BLaER1 treated with 17β-estradiol and CSF1 and Interleukin-3, amounts not matched to agents 10 nM and 100 nM (cell line): ENCODE measurements at regions not wholly inside any gene's neighbourhood (a gene's known extent, or its start where the extent isn't known, plus 50 kb on each side); places are given as distances from the start of the nearest gene placed in this dataset.
"Not testable (repeated sequence)": the region's sequence is repeated elsewhere in the genome, so short reads cannot be mapped to it uniquely, and the experiment has no call there.

Experiments used
- H3K27ac ChIP-seq, 11 experiments: shearing (Covaris generic); formaldehyde crosslinking; 2 replicates each; pipeline ENCODE4 v1.8.1; 2022
- H3K27me3 ChIP-seq, 11 experiments: shearing (Covaris generic); formaldehyde crosslinking; 2 replicates each; pipeline ENCODE4 v1.8.1; 2022
- H3K36me3 ChIP-seq, 11 experiments: shearing (Covaris generic); formaldehyde crosslinking; 2 replicates each; pipeline ENCODE4 v1.8.1; 2022
- H3K4me1 ChIP-seq, 10 experiments: shearing (Covaris generic); formaldehyde crosslinking; 2 replicates each; pipeline ENCODE4 v1.8.1; 2022
- H3K4me2 ChIP-seq, 11 experiments: shearing (Covaris generic); formaldehyde crosslinking; 2 replicates each; pipeline ENCODE4 v1.8.1; 2022
- H3K4me3 ChIP-seq, 10 experiments: shearing (Covaris generic); formaldehyde crosslinking; 2 replicates each; pipeline ENCODE4 v1.8.1; 2022
- H3K9ac ChIP-seq, 11 experiments: shearing (Covaris generic); formaldehyde crosslinking; 2 replicates each; pipeline ENCODE4 v1.8.1; 2022
- H3K9me3 ChIP-seq, 11 experiments: shearing (Covaris generic); formaldehyde crosslinking; replicated peaks in 1 of 11; 2 replicates each; pipeline ENCODE4 v1.8.1; 2022
- H4K20me1 ChIP-seq, 11 experiments: shearing (Covaris generic); formaldehyde crosslinking; 2 replicates each; pipeline ENCODE4 v1.8.1; 2022
- Cebpa-rat ChIP-seq, 11 experiments: shearing (Covaris generic); IDR thresholded peaks; 2 replicates each; pipeline ENCODE4 v1.8.1; 2022

- TF ChIP-seq Cebpa-rat (IDR thresholded peaks at IDR 0.05): no peak
- Histone ChIP-seq H3K4me1 (no peaks in the 10 kb centered on the region), H3K36me3 (no peaks in the 10 kb centered on the region), H3K4me2 (no peak overlapping the region), H4K20me1 (no peaks in the 10 kb centered on the region), H3K9ac (no peak overlapping the region), H3K27ac (no peak overlapping the region), H3K4me3 (no peak overlapping the region), H3K9me3 (peaks cover 0 to 5% (median 0%) of the 10 kb centered on the region in 11 experiments; a peak in 1 of 22 replicates), H3K27me3 (no peaks in the 10 kb centered on the region)
Observed at GRCh38 chrX:7503251-7503650, 339.7 kb upstream of the VCX start.

- H3K4me1 ChIP-seq: no peaks in the 10 kb centered on the region
- H3K36me3 ChIP-seq: no peaks in the 10 kb centered on the region
- no peaks in the 10 kb centered on the region for H3K27me3 ChIP-seq
- no peak for TF ChIP-seq Cebpa-rat (IDR thresholded peaks at IDR 0.05)
- H3K27ac ChIP-seq: no peak overlapping the region
- H4K20me1 ChIP-seq: no peaks in the 10 kb centered on the region
- H3K9ac ChIP-seq: no peak overlapping the region
- no peak overlapping the region for H3K4me2 ChIP-seq
- H3K9me3 ChIP-seq: peaks cover 0 to 5% (median 0%) of the 10 kb centered on the region in 11 experiments; a peak in 1 of 22 replicates
- H3K4me3 ChIP-seq: no peak overlapping the region
Observed at GRCh38 chrX:7500386-7500785, 342.6 kb upstream of the VCX start.

GRCh38 chrX:7486505-7486904, 338.6 kb upstream of the PUDP start:
- Histone ChIP-seq H3K27me3 (no peaks in the 10 kb centered on the region), H4K20me1 (no peaks in the 10 kb centered on the region), H3K4me1 (0 out of 20 replicates have a peak, but pooled peaks cover 0 to 4% (median 0%) of the 10 kb centered on the region in 10 experiments), H3K27ac (no peak overlapping the region), H3K4me2 (no peak overlapping the region), H3K9me3 (peaks cover 0 to 18% (median 14%) of the 10 kb centered on the region in 11 experiments; a peak in 14 of 22 replicates), H3K9ac (no peak overlapping the region), H3K36me3 (no peaks in the 10 kb centered on the region), H3K4me3 (no peak overlapping the region)
- no peak for TF ChIP-seq Cebpa-rat (IDR thresholded peaks at IDR 0.05)

- TF ChIP-seq Cebpa-rat (IDR thresholded peaks at IDR 0.05): no peak
- Histone ChIP-seq H3K9me3 (peaks cover 0 to 18% (median 14%) of the 10 kb centered on the region in 11 experiments; a peak in 14 of 22 replicates), H3K4me3 (no peak overlapping the region), H3K36me3 (no peaks in the 10 kb centered on the region), H3K4me1 (0 out of 20 replicates have a peak, but pooled peaks cover 0 to 4% (median 0%) of the 10 kb centered on the region in 10 experiments), H3K9ac (no peak overlapping the region), H3K27ac (no peak overlapping the region), H3K4me2 (no peak overlapping the region), H3K27me3 (no peaks in the 10 kb centered on the region), H4K20me1 (no peaks in the 10 kb centered on the region)
Observed at GRCh38 chrX:7485061-7485460, 337.1 kb upstream of the PUDP start.

- H3K4me2 ChIP-seq: no peak overlapping the region
- H4K20me1 ChIP-seq: no peaks in the 10 kb centered on the region
- TF ChIP-seq Cebpa-rat (IDR thresholded peaks at IDR 0.05): no peak
- H3K27ac ChIP-seq: no peak overlapping the region
- peaks cover 0 to 21% (median 14%) of the 10 kb centered on the region in 11 experiments; a peak in 14 of 22 replicates for H3K9me3 ChIP-seq
- no peaks in the 10 kb centered on the region for H3K36me3 ChIP-seq
- no peaks in the 10 kb centered on the region for H3K4me1 ChIP-seq
- no peak overlapping the region for H3K9ac ChIP-seq
- no peak overlapping the region for H3K4me3 ChIP-seq
- no peaks in the 10 kb centered on the region for H3K27me3 ChIP-seq
Observed at GRCh38 chrX:7480721-7481120, 332.8 kb upstream of the PUDP start.

- Histone ChIP-seq H3K27ac (no peak overlapping the region), H3K27me3 (no peaks in the 10 kb centered on the region), H3K36me3 (no peaks in the 10 kb centered on the region), H3K9me3 (peaks cover 0 to 7% (median 0%) of the 10 kb centered on the region in 11 experiments; a peak in 3 of 22 replicates), H3K9ac (no peak overlapping the region), H3K4me2 (no peak overlapping the region), H4K20me1 (no peaks in the 10 kb centered on the region), H3K4me1 (no peaks in the 10 kb centered on the region), H3K4me3 (no peak overlapping the region)
- TF ChIP-seq Cebpa-rat (IDR thresholded peaks at IDR 0.05): no peak
Observed at GRCh38 chrX:7462110-7462509, 314.2 kb upstream of the PUDP start.

GRCh38 chrX:7461051-7461450, 313.1 kb upstream of the PUDP start:
- H3K27ac ChIP-seq, H3K4me2 ChIP-seq, H3K27me3 ChIP-seq, H4K20me1 ChIP-seq, H3K9me3 ChIP-seq, H3K4me3 ChIP-seq, H3K4me1 ChIP-seq, H3K9ac ChIP-seq, H3K36me3 ChIP-seq: not testable (repeated sequence)

- Histone ChIP-seq H3K4me1 (peaks cover 0 to 14% (median 0%) of the 10 kb centered on the region in 10 experiments; a peak in 5 of 20 replicates), H3K27me3 (no peaks in the 10 kb centered on the region), H3K27ac (no peak overlapping the region), H3K36me3 (no peaks in the 10 kb centered on the region), H3K4me3 (no peak overlapping the region), H3K4me2 (peak overlapping the region in 2 of 11 experiments; percentile 18 to 53; a peak in 3 of 22 replicates), H4K20me1 (no peaks in the 10 kb centered on the region), H3K9ac (no peak overlapping the region), H3K9me3 (no peaks in the 10 kb centered on the region; a peak in 1 of 22 replicates)
- no peak for TF ChIP-seq Cebpa-rat (IDR thresholded peaks at IDR 0.05)
Observed at GRCh38 chrX:7447801-7448499, 300.0 kb upstream of the PUDP start.

- Histone ChIP-seq H3K9ac (no peak overlapping the region), H3K36me3 (no peaks in the 10 kb centered on the region), H3K9me3 (no peaks in the 10 kb centered on the region; a peak in 1 of 22 replicates), H3K4me2 (no peak overlapping the region), H3K27me3 (no peaks in the 10 kb centered on the region), H4K20me1 (no peaks in the 10 kb centered on the region), H3K4me3 (no peak overlapping the region), H3K27ac (no peak overlapping the region), H3K4me1 (peaks cover 0 to 14% (median 0%) of the 10 kb centered on the region in 10 experiments; a peak in 5 of 20 replicates)
- TF ChIP-seq Cebpa-rat (IDR thresholded peaks at IDR 0.05): no peak
Observed at GRCh38 chrX:7446815-7447214, 298.9 kb upstream of the PUDP start.

- H3K9ac ChIP-seq: no peak overlapping the region
Observed at GRCh38 chrX:7444967-7445366, 297.0 kb upstream of the PUDP start.

More at GRCh38 chrX:7444967-7445366, 297.0 kb upstream of the PUDP start:
- Histone ChIP-seq H3K4me1 (peaks cover 0 to 14% (median 0%) of the 10 kb centered on the region in 10 experiments; a peak in 5 of 20 replicates), H4K20me1 (no peaks in the 10 kb centered on the region), H3K27ac (no peak overlapping the region), H3K4me3 (no peak overlapping the region), H3K27me3 (no peaks in the 10 kb centered on the region), H3K4me2 (no peak overlapping the region), H3K36me3 (no peaks in the 10 kb centered on the region), H3K9me3 (no peaks in the 10 kb centered on the region)
- TF ChIP-seq Cebpa-rat (IDR thresholded peaks at IDR 0.05): no peak
